Esophagus muscularis mucosa (tissue), 4 donors: ENCODE measurements at regions not wholly inside any gene's neighbourhood (a gene's known extent, or its start where the extent isn't known, plus 50 kb on each side); places are given as distances from the start of the nearest gene placed in this dataset.

Experiments
- EP300 ChIP-seq: sonication (generic); formaldehyde crosslinking; IDR thresholded peaks from one replicate; pipeline ENCODE4 v1.6.1; 2017; ENCODE audit warnings: antibody characterized with exemption
- POLR2A ChIP-seq: fragments of 450-650 bp; IDR thresholded peaks from one replicate; pipeline ENCODE4 v1.6.1; 2017; ENCODE audit warnings: antibody characterized with exemption, moderate library complexity, mild to moderate bottlenecking, low read depth
- POLR2AphosphoS5 ChIP-seq, 2 donors: sonication (generic); formaldehyde crosslinking; IDR thresholded peaks; one replicate each; pipeline ENCODE4 v1.6.1; 2017; ENCODE audit warnings: antibody characterized with exemption in 2 of 2
- TF ChIP-seq, protein P1 (sequence below), 3 experiments: fragments of 200-600 bp in 2 of 3; fragments of 450-650 bp in 1 of 3; sonication (generic) in 2 of 3; IDR thresholded peaks; one replicate each; pipeline ENCODE4 v1.5.1; 2017 to 2019; ENCODE audit warnings: antibody characterized with exemption in 3 of 3, mild to moderate bottlenecking in 2 of 3, moderate library complexity in 1 of 3

DNA sequence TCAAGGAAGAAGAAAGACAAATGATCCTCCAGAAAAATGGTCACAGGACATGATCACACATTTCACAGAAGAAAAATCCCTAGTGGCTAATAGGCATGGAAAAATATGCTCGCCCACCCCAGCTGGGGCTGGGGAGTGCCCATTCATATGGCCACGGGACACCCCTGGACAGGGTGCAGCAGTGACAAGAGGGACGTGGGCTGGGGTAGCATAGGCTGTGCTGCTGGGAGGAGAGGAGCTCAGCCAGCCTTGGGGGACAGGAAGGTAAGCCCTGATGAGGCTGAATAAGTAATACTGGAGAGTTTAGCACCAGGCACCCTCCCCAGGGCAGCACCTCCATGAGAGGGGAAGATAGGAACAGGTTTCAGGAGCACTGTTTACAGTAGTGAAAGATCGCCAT lies 254.9 kb upstream of the HS6ST1 start:
- TF ChIP-seq, protein P1, sequence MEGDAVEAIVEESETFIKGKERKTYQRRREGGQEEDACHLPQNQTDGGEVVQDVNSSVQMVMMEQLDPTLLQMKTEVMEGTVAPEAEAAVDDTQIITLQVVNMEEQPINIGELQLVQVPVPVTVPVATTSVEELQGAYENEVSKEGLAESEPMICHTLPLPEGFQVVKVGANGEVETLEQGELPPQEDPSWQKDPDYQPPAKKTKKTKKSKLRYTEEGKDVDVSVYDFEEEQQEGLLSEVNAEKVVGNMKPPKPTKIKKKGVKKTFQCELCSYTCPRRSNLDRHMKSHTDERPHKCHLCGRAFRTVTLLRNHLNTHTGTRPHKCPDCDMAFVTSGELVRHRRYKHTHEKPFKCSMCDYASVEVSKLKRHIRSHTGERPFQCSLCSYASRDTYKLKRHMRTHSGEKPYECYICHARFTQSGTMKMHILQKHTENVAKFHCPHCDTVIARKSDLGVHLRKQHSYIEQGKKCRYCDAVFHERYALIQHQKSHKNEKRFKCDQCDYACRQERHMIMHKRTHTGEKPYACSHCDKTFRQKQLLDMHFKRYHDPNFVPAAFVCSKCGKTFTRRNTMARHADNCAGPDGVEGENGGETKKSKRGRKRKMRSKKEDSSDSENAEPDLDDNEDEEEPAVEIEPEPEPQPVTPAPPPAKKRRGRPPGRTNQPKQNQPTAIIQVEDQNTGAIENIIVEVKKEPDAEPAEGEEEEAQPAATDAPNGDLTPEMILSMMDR (IDR thresholded peaks at IDR 0.05), result no peak
- TF ChIP-seq POLR2AphosphoS5 (IDR thresholded peaks at IDR 0.05), result no peak
- TF ChIP-seq POLR2A, result no peak
- no peak for TF ChIP-seq EP300
